GM12872 (cell line): ENCODE measurements at regions not wholly inside any gene's neighbourhood (a gene's known extent, or its start where the extent isn't known, plus 50 kb on each side); places are given as distances from the start of the nearest gene placed in this dataset.

Source experiments
- CTCF ChIP-seq: IDR thresholded peaks from 3 replicates; pipeline ENCODE4 v1.5.1; 2011; ENCODE audit warnings: low read depth, mild to moderate bottlenecking, low read length, moderate library complexity; ENCODE audit not compliant: insufficient read depth

GRCh38 chr1:110777228-110777627, 95.7 kb upstream of the CD53 start:
- TF ChIP-seq CTCF, result no peak

GRCh38 chr1:110774398-110774797, 98.5 kb upstream of the CD53 start:
- TF ChIP-seq CTCF, result no peak

- TF ChIP-seq CTCF, result no peak
These were observed 99.1 kb upstream of the KCNA3 start for GRCh38 chr1:110773813-110774212.

- no peak for TF ChIP-seq CTCF
These were observed 96.7 kb upstream of the KCNA3 start for GRCh38 chr1:110771245-110772022.

GRCh38 chr1:110770832-110771231, 96.1 kb upstream of the KCNA3 start:
- no peak for TF ChIP-seq CTCF

GRCh38 chr1:110768605-110769004, 93.9 kb upstream of the KCNA3 start:
- no peak for TF ChIP-seq CTCF

GRCh38 chr1:110766336-110766647, 91.6 kb upstream of the KCNA3 start:
- no peak for TF ChIP-seq CTCF
